ENCODE measurements at regions not wholly inside any gene's neighbourhood (a gene's known extent, or its start where the extent isn't known, plus 50 kb on each side); places are given as distances from the start of the nearest gene placed in this dataset.
"Not testable (repeated sequence)": the region's sequence is repeated elsewhere in the genome, so short reads cannot be mapped to it uniquely, and the experiment has no call there.

- no peak for DNase-seq
These were observed 102.1 kb downstream of the CRPPA start for GRCh38 chr7:16318989-16319915.

GRCh38 chr7:16318463-16318862 lies 102.9 kb downstream of the CRPPA start:
- no peak for DNase-seq

GRCh38 chr7:16317406-16317805 lies 103.9 kb downstream of the CRPPA start:
- DNase-seq: no peak

- no peak for DNase-seq
These were observed 106.1 kb downstream of the CRPPA start for GRCh38 chr7:16315280-16315679.

GRCh38 chr7:16309129-16309528 lies 112.2 kb downstream of the CRPPA start:
- no peak for DNase-seq

- DNase-seq: no peak
These were observed 120.0 kb downstream of the CRPPA start for GRCh38 chr7:16301291-16301690.

GRCh38 chr7:16300361-16300895 lies 120.9 kb downstream of the CRPPA start:
- no peak for DNase-seq

GRCh38 chr7:16299853-16300252 lies 121.5 kb downstream of the CRPPA start:
- no peak for DNase-seq

- no peak for DNase-seq
These were observed 123.1 kb downstream of the CRPPA start for GRCh38 chr7:16298221-16298620.

- DNase-seq: no peak
These were observed 125.8 kb downstream of the CRPPA start for GRCh38 chr7:16295558-16295957.

- DNase-seq: no peak
These were observed 127.5 kb downstream of the CRPPA start for GRCh38 chr7:16293669-16294425.

GRCh38 chr7:16284581-16284980 lies 136.8 kb downstream of the CRPPA start:
- DNase-seq: no peak

GRCh38 chr7:16278167-16278787 lies 143.1 kb downstream of the CRPPA start:
- no peak for DNase-seq

- no peak for DNase-seq
These were observed 149.2 kb downstream of the CRPPA start for GRCh38 chr7:16271990-16272665.

GRCh38 chr7:16271355-16271915 lies 149.9 kb downstream of the CRPPA start:
- DNase-seq: no peak

GRCh38 chr7:16270844-16271243 lies 150.5 kb downstream of the CRPPA start:
- DNase-seq: no peak

GRCh38 chr7:16268821-16269768 lies 152.2 kb downstream of the CRPPA start:
- DNase-seq: no peak

GRCh38 chr7:16267953-16268820 lies 153.2 kb downstream of the CRPPA start:
- no peak for DNase-seq

GRCh38 chr7:16266877-16267276 lies 154.5 kb downstream of the CRPPA start:
- no peak for DNase-seq

GRCh38 chr7:16266470-16266869 lies 154.9 kb downstream of the CRPPA start:
- not testable (repeated sequence) for DNase-seq
